ENCODE measurements at regions not wholly inside any gene's neighbourhood (a gene's known extent, or its start where the extent isn't known, plus 50 kb on each side); places are given as distances from the start of the nearest gene placed in this dataset.

GRCh38 chr6:91280494-91280830 is 693.6 kb upstream of the MAP3K7 start:
- H3K4me1 ChIP-seq: no peaks in the 10 kb centered on the region
- TF ChIP-seq POLR2AphosphoS5 (IDR thresholded peaks at IDR 0.05; ENCODE audit: insufficient read depth in 1 of 2, low read depth in 1 of 2) (no peak), POLR2A (IDR thresholded peaks at IDR 0.05) (no peak), CTCF (IDR thresholded peaks at IDR 0.05) (no peak)
- intact Hi-C loops (cut with DNase I): no loop called here
- no peak for DNase-seq (ENCODE audit: extremely low spot score in 2 of 2)
- no peaks in the 10 kb centered on the region for H3K36me3 ChIP-seq
- H3K27ac ChIP-seq: no peak overlapping the region
- H3K4me3 ChIP-seq: no peak overlapping the region
- no peaks in the 10 kb centered on the region for H3K9me3 ChIP-seq
- no peaks in the 10 kb centered on the region for H3K27me3 ChIP-seq

GRCh38 chr6:91279740-91280493 is 693.0 kb upstream of the MAP3K7 start:
- H3K9me3 ChIP-seq: no peaks in the 10 kb centered on the region
- TF ChIP-seq POLR2AphosphoS5 (IDR thresholded peaks at IDR 0.05; ENCODE audit: insufficient read depth in 1 of 2, low read depth in 1 of 2): no peak
- TF ChIP-seq POLR2A (IDR thresholded peaks at IDR 0.05): no peak
- TF ChIP-seq CTCF (IDR thresholded peaks at IDR 0.05): no peak
- intact Hi-C loops (cut with DNase I): no loop called here
- H3K27me3 ChIP-seq: no peaks in the 10 kb centered on the region
- no peak for DNase-seq (ENCODE audit: extremely low spot score in 2 of 2)
- H3K27ac ChIP-seq: no peak overlapping the region
- H3K4me3 ChIP-seq: no peak overlapping the region
- no peaks in the 10 kb centered on the region for H3K4me1 ChIP-seq
- no peaks in the 10 kb centered on the region for H3K36me3 ChIP-seq

- no peaks in the 10 kb centered on the region for H3K36me3 ChIP-seq
- no peak overlapping the region for H3K4me3 ChIP-seq
- intact Hi-C loops (cut with DNase I): no loop called here
- DNase-seq (ENCODE audit: extremely low spot score in 2 of 2): no peak
- no peak overlapping the region for H3K27ac ChIP-seq
- no peaks in the 10 kb centered on the region for H3K4me1 ChIP-seq
- TF ChIP-seq CTCF (IDR thresholded peaks at IDR 0.05): no peak
- H3K27me3 ChIP-seq: no peaks in the 10 kb centered on the region
- H3K9me3 ChIP-seq: no peaks in the 10 kb centered on the region
Observed at GRCh38 chr6:91278416-91278815, 691.5 kb upstream of the MAP3K7 start.

- Histone ChIP-seq H3K4me3 (no peak overlapping the region), H3K9me3 (no peaks in the 10 kb centered on the region), H3K27me3 (no peaks in the 10 kb centered on the region), H3K4me1 (no peaks in the 10 kb centered on the region), H3K27ac (no peak overlapping the region), H3K36me3 (no peaks in the 10 kb centered on the region)
- TF ChIP-seq CTCF (IDR thresholded peaks at IDR 0.05) (no peak), POLR2A (IDR thresholded peaks at IDR 0.05) (no peak), POLR2AphosphoS5 (IDR thresholded peaks at IDR 0.05; ENCODE audit: insufficient read depth in 1 of 2, low read depth in 1 of 2) (no peak)
- DNase-seq (ENCODE audit: extremely low spot score in 2 of 2): no peak
- intact Hi-C loops (cut with DNase I): no loop called here
Observed at GRCh38 chr6:91276315-91276714, 689.4 kb upstream of the MAP3K7 start.

- Histone ChIP-seq H3K36me3 (no peaks in the 10 kb centered on the region), H3K4me1 (no peaks in the 10 kb centered on the region), H3K27me3 (no peaks in the 10 kb centered on the region), H3K27ac (no peak overlapping the region), H3K9me3 (no peaks in the 10 kb centered on the region), H3K4me3 (no peak overlapping the region)
- TF ChIP-seq POLR2AphosphoS5 (IDR thresholded peaks at IDR 0.05; ENCODE audit: insufficient read depth in 1 of 2, low read depth in 1 of 2) (no peak), CTCF (IDR thresholded peaks at IDR 0.05) (no peak), POLR2A (IDR thresholded peaks at IDR 0.05) (no peak)
- no peak for DNase-seq (ENCODE audit: extremely low spot score in 2 of 2)
- intact Hi-C loops (cut with DNase I): no loop called here
Observed at GRCh38 chr6:91273729-91274128, 686.9 kb upstream of the MAP3K7 start.
